ENCODE measurements at regions not wholly inside any gene's neighbourhood (a gene's known extent, or its start where the extent isn't known, plus 50 kb on each side); places are given as distances from the start of the nearest gene placed in this dataset.

DNA sequence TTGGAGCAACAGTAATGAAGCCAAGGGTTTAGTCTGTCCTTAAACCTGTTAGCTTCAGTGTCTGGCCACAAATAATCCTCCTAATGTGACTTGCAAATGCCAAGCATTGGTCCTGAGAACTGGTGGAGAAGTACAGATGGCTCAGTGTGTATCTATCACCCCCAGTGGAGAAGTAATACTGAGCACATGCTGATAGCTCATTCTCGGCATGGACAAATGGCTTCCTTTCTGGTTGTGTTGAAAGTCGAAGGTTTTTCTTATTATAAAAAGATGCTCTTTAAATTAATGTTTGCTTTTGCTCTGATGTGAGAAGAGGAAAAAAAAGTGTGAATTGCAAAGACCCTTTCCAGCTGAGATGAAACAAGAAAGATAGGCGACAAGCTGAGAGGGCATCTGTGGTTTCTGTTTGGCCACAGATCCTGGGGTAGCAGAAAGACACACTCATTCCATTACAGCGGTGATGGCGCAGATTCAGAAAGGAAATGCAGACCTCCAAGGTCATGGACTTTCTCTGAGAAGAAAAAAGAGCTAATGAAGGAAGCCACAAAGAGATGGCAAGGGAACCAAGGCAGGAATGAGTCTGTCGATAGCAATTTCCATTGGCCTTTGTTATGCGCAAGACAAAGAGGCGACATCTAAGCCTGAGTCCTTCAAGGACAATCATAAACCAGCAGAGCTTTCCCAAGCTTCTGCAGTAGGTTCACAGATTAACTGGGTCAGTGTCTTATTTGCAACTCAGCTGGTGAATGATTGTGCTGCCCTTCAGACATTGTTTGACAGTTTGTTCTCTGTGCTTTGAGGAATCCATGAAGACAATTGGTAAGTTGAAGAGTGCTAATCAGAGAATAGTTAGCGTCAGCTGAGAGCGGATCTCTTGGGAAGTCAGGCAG lies 155.5 kb upstream of the RGS6 start:
- 0 out of 2 replicates have a peak, but pooled peaks have one; percentile 27 for ATAC-seq (ENCODE audit: low read depth)
- no peak overlapping the region for H3K18ac ChIP-seq (ENCODE audit: low read depth, low read length)
- peak overlapping the region; percentile 9; the same call in 1 of the 2 replicates for H2BK120ac ChIP-seq (ENCODE audit: low read depth, low read length)
- H2BK20ac ChIP-seq (ENCODE audit: low read depth, low read length): no peak overlapping the region
- no peak overlapping the region for H2BK5ac ChIP-seq (ENCODE audit: low read depth, low read length, poor library complexity, severe bottlenecking)
- H3K27me3 ChIP-seq (ENCODE audit: control insufficient read depth, insufficient read depth, low read length): no peaks in the 10 kb centered on the region
- peak overlapping the region; percentile 26; the same call in 1 of the 3 replicates for H2BK15ac ChIP-seq (ENCODE audit: low read depth, low read length)
- no peaks in the 10 kb centered on the region for H3K4me1 ChIP-seq (ENCODE audit: control insufficient read depth, insufficient read depth, low read length)
- in situ Hi-C loops (cut with MboI; ENCODE audit: low sequenced_read_pairs) (no loop called here), dilution Hi-C loops (cut with HindIII; ENCODE audit: low sequenced_read_pairs, unreplicated experiment) (no loop called here), intact Hi-C loops (cut with micrococcal nuclease) (no loop called here)
- H3K9me3 ChIP-seq (ENCODE audit: control insufficient read depth, insufficient read depth, low read length): peaks cover 10% of the 10 kb centered on the region
- TF ChIP-seq RFX5 (IDR thresholded peaks at IDR 0.05; ENCODE audit: low read depth, low read length) (no peak), SMC3 (IDR thresholded peaks at IDR 0.05; ENCODE audit: low read depth, low read length) (no peak), BHLHE40 (IDR thresholded peaks at IDR 0.05; ENCODE audit: low read depth, low read length) (no peak), CEBPB (IDR thresholded peaks at IDR 0.05; ENCODE audit: low read depth, low read length) (no peak), MAFK (IDR thresholded peaks at IDR 0.05; ENCODE audit: low read depth, low read length) (no peak), POLR2A (IDR thresholded peaks at IDR 0.05; ENCODE audit: low read depth, low read length) (no peak), NFE2L2 (IDR thresholded peaks at IDR 0.05; ENCODE audit: low read depth, low read length) (no peak), MAZ (IDR thresholded peaks at IDR 0.05; ENCODE audit: borderline replicate concordance, low read depth, low read length) (no peak), MXI1 (IDR thresholded peaks at IDR 0.05; ENCODE audit: borderline replicate concordance, low read depth, low read length) (no peak)
- TF ChIP-seq, protein P1, sequence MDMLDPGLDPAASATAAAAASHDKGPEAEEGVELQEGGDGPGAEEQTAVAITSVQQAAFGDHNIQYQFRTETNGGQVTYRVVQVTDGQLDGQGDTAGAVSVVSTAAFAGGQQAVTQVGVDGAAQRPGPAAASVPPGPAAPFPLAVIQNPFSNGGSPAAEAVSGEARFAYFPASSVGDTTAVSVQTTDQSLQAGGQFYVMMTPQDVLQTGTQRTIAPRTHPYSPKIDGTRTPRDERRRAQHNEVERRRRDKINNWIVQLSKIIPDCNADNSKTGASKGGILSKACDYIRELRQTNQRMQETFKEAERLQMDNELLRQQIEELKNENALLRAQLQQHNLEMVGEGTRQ (IDR thresholded peaks at IDR 0.05; ENCODE audit: low read depth, low read length): no peak
- TF ChIP-seq, protein P2, sequence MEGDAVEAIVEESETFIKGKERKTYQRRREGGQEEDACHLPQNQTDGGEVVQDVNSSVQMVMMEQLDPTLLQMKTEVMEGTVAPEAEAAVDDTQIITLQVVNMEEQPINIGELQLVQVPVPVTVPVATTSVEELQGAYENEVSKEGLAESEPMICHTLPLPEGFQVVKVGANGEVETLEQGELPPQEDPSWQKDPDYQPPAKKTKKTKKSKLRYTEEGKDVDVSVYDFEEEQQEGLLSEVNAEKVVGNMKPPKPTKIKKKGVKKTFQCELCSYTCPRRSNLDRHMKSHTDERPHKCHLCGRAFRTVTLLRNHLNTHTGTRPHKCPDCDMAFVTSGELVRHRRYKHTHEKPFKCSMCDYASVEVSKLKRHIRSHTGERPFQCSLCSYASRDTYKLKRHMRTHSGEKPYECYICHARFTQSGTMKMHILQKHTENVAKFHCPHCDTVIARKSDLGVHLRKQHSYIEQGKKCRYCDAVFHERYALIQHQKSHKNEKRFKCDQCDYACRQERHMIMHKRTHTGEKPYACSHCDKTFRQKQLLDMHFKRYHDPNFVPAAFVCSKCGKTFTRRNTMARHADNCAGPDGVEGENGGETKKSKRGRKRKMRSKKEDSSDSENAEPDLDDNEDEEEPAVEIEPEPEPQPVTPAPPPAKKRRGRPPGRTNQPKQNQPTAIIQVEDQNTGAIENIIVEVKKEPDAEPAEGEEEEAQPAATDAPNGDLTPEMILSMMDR (conservative IDR thresholded peaks at IDR 0.05; ENCODE audit: low read depth, low read length): no peak
- H3K36me3 ChIP-seq (ENCODE audit: control insufficient read depth, insufficient read depth, low read length): no peaks in the 10 kb centered on the region
- no peaks in the 10 kb centered on the region for H3K9me1 ChIP-seq (ENCODE audit: insufficient read depth, low read length)
- H3K27ac ChIP-seq (ENCODE audit: insufficient read depth, low read length): no peak overlapping the region
- H3K4me2 ChIP-seq (ENCODE audit: low read depth, low read length): peak overlapping the region; percentile 1; the same call in 1 of the 2 replicates
- no peak overlapping the region for H2AK9ac ChIP-seq (replicated peaks; ENCODE audit: low read depth, low read length, poor library complexity)
- H3K56ac ChIP-seq (ENCODE audit: extremely low read depth, insufficient read depth, low read length): no peak overlapping the region
- H3K4ac ChIP-seq (ENCODE audit: low read depth, low read length): no peak overlapping the region
- H3K4me3 ChIP-seq (ENCODE audit: insufficient read depth, low read depth, low read length): no peak overlapping the region
- H3K9ac ChIP-seq (ENCODE audit: low read depth, low read length): no peak overlapping the region
- CTCF ChIA-PET: interaction anchor here (0.7 to 1.6 kb wide), 5 partner anchors 9 to 687 kb away, joined by 5 to 6 read pairs (median 5); no protein-coding TSS in a partner anchor
- H3K79me1 ChIP-seq (ENCODE audit: low read depth in 1 of 2, low read length in 2 of 2): no peaks in the 10 kb centered on the region
- WGBS, 2 experiments (ENCODE audit: extremely low coverage in 2 of 2, insufficient read length in 1 of 2): no CpG with 5 or more reads among the region's 10 CpGs
- no peak overlapping the region for H3K23ac ChIP-seq (ENCODE audit: low read depth, low read length)
- peak overlapping the region; percentile 19; the same call in 1 of the 2 replicates for H3K14ac ChIP-seq (replicated peaks; ENCODE audit: low read depth, low read length)
- H2AFZ ChIP-seq (replicated peaks; ENCODE audit: low read length, poor library complexity): peak overlapping the region; percentile 60
- H4K8ac ChIP-seq (ENCODE audit: low read depth in 2 of 2, low read length in 2 of 2): no peak overlapping the region
- POLR2A ChIA-PET (ENCODE audit: unreplicated experiment): no interaction called here
- H4K5ac ChIP-seq (ENCODE audit: low read depth, low read length): peak overlapping the region; percentile 16; the same call in 1 of the 2 replicates
- H4K91ac ChIP-seq (ENCODE audit: insufficient read depth, low read depth, low read length): no peak overlapping the region; the same call in 1 of the 2 replicates
- no TSS peak for BruUV-seq (replicated peaks)
- peak overlapping the region; percentile 48; the same call in 1 of the 2 replicates for H2AK5ac ChIP-seq (ENCODE audit: low read depth, low read length)
- peak; percentile 13 for DNase-seq
- no peaks in the 10 kb centered on the region for H4K20me1 ChIP-seq (ENCODE audit: insufficient read depth, low read length)
